GM18907 (cell line): ENCODE measurements at regions not wholly inside any gene's neighbourhood (a gene's known extent, or its start where the extent isn't known, plus 50 kb on each side); places are given as distances from the start of the nearest gene placed in this dataset.
"Not testable (repeated sequence)": the region's sequence is repeated elsewhere in the genome, so short reads cannot be mapped to it uniquely, and the experiment has no call there.

Experiments
- ATAC-seq: cut with Tn5 transposase; IDR thresholded peaks from one replicate; pipeline ENCODE4 v1.9.1; 2021; ENCODE audit warnings: mild to moderate bottlenecking, moderate library complexity; ENCODE audit not compliant: unreplicated experiment

- no peak for ATAC-seq
Measured at GRCh38 chr2:209008636-209009287, 415.1 kb upstream of the MAP2 start.

- not testable (repeated sequence) for ATAC-seq
Measured at GRCh38 chr2:209018633-209019032, 405.2 kb upstream of the MAP2 start.

- ATAC-seq = no peak
Measured at GRCh38 chr2:209029249-209029648, 394.6 kb upstream of the MAP2 start.

GRCh38 chr2:209044307-209044706 lies 379.5 kb upstream of the MAP2 start:
- no peak for ATAC-seq

- ATAC-seq = no peak
Measured at GRCh38 chr2:209046163-209046562, 377.7 kb upstream of the MAP2 start.

GRCh38 chr2:209049608-209050007 lies 374.2 kb upstream of the MAP2 start:
- no peak for ATAC-seq

GRCh38 chr2:209062210-209062609 lies 361.6 kb upstream of the MAP2 start:
- no peak for ATAC-seq

GRCh38 chr2:209070262-209070661 lies 353.6 kb upstream of the MAP2 start:
- no peak for ATAC-seq

- ATAC-seq = no peak
Measured at GRCh38 chr2:209073151-209073550, 350.7 kb upstream of the MAP2 start.

- ATAC-seq = no peak
Measured at GRCh38 chr2:209074711-209075110, 349.1 kb upstream of the MAP2 start.

- ATAC-seq = no peak
Measured at GRCh38 chr2:209076151-209076550, 347.7 kb upstream of the MAP2 start.

GRCh38 chr2:209086761-209087160 lies 337.1 kb upstream of the MAP2 start:
- no peak for ATAC-seq

GRCh38 chr2:209091056-209091455 lies 332.8 kb upstream of the MAP2 start:
- ATAC-seq = no peak

GRCh38 chr2:209094221-209094620 lies 329.6 kb upstream of the MAP2 start:
- ATAC-seq = no peak

GRCh38 chr2:209095432-209095831 lies 328.4 kb upstream of the MAP2 start:
- no peak for ATAC-seq

GRCh38 chr2:209097168-209097567 lies 326.7 kb upstream of the MAP2 start:
- ATAC-seq = no peak

GRCh38 chr2:209102319-209102718 lies 321.5 kb upstream of the MAP2 start:
- ATAC-seq = no peak

- ATAC-seq = no peak
Measured at GRCh38 chr2:209113026-209113425, 310.8 kb upstream of the MAP2 start.

- ATAC-seq = no peak
Measured at GRCh38 chr2:209114588-209115240, 309.1 kb upstream of the MAP2 start.

- peak; percentile 95 for ATAC-seq
Measured at GRCh38 chr2:209121691-209122090, 302.2 kb upstream of the MAP2 start.

- no peak for ATAC-seq
Measured at GRCh38 chr2:209125291-209125690, 298.6 kb upstream of the MAP2 start.

- ATAC-seq = no peak
Measured at GRCh38 chr2:209138079-209138478, 285.8 kb upstream of the MAP2 start.

- ATAC-seq = no peak
Measured at GRCh38 chr2:209141142-209141541, 282.7 kb upstream of the MAP2 start.
